ENCODE measurements at regions not wholly inside any gene's neighbourhood (a gene's known extent, or its start where the extent isn't known, plus 50 kb on each side); places are given as distances from the start of the nearest gene placed in this dataset.
"Not testable (repeated sequence)": the region's sequence is repeated elsewhere in the genome, so short reads cannot be mapped to it uniquely, and the experiment has no call there.

- DNase-seq (ENCODE audit: low spot score): not testable (repeated sequence)
Observed at GRCh38 chrX:124181515-124181914, 150.9 kb upstream of the TEX13D start.

DNA sequence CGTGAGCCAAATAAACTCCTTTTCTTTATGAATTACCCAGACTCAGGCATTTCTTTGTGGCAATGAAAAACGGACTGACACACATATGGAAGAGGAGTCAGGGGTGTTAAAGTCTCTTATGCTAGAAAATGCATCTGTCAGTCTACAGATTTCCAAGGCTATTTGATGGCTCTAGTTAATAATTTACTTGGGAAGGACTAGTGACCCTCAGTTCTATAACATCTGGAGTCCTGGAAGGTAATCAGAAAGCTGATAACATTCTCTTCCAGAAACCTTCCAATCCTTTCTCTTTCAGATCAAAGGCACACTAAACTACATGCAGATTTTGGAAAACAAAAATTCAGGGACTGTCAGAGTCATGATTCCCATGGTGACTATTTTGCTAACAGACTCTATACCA, 142.0 kb upstream of the TEX13D start:
- TF ChIP-seq, protein P1, sequence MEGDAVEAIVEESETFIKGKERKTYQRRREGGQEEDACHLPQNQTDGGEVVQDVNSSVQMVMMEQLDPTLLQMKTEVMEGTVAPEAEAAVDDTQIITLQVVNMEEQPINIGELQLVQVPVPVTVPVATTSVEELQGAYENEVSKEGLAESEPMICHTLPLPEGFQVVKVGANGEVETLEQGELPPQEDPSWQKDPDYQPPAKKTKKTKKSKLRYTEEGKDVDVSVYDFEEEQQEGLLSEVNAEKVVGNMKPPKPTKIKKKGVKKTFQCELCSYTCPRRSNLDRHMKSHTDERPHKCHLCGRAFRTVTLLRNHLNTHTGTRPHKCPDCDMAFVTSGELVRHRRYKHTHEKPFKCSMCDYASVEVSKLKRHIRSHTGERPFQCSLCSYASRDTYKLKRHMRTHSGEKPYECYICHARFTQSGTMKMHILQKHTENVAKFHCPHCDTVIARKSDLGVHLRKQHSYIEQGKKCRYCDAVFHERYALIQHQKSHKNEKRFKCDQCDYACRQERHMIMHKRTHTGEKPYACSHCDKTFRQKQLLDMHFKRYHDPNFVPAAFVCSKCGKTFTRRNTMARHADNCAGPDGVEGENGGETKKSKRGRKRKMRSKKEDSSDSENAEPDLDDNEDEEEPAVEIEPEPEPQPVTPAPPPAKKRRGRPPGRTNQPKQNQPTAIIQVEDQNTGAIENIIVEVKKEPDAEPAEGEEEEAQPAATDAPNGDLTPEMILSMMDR (IDR thresholded peaks at IDR 0.05; ENCODE audit: extremely low read depth, missing control alignments): no peak
- DNase-seq (ENCODE audit: low spot score): no peak

- no peak for DNase-seq (ENCODE audit: low spot score)
- TF ChIP-seq, protein P1 (IDR thresholded peaks at IDR 0.05; ENCODE audit: extremely low read depth, missing control alignments): no peak
Observed at GRCh38 chrX:124194199-124194598, 138.3 kb upstream of the TEX13D start.

- TF ChIP-seq, protein P1 (IDR thresholded peaks at IDR 0.05; ENCODE audit: extremely low read depth, missing control alignments): no peak
- no peak for DNase-seq (ENCODE audit: low spot score)
Observed at GRCh38 chrX:124194901-124195300, 137.6 kb upstream of the TEX13D start.

GRCh38 chrX:124203311-124203710, 129.1 kb upstream of the TEX13D start:
- DNase-seq (ENCODE audit: low spot score): no peak
- TF ChIP-seq, protein P1 (IDR thresholded peaks at IDR 0.05; ENCODE audit: extremely low read depth, missing control alignments): no peak

DNA sequence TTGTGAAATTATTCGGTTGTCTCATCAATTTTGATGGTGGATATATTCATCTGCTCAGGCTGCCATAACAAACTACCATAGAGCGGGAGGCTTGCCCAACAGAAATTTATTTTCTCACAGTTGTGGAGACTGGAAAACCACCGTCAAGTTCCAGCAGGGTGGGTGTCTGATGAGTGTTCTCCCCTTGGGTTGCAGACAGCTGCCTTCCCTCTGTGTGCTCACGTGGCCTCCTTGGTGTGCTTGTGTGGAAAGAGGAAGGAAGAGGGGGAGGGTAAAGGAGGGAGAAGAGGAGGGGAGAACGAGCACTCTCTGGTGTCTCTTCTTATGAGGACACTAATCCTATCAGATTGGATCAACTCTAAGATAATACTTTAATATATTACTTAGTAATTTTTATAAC, 123.8 kb upstream of the TEX13D start:
- DNase-seq (ENCODE audit: low spot score): no peak

DNA sequence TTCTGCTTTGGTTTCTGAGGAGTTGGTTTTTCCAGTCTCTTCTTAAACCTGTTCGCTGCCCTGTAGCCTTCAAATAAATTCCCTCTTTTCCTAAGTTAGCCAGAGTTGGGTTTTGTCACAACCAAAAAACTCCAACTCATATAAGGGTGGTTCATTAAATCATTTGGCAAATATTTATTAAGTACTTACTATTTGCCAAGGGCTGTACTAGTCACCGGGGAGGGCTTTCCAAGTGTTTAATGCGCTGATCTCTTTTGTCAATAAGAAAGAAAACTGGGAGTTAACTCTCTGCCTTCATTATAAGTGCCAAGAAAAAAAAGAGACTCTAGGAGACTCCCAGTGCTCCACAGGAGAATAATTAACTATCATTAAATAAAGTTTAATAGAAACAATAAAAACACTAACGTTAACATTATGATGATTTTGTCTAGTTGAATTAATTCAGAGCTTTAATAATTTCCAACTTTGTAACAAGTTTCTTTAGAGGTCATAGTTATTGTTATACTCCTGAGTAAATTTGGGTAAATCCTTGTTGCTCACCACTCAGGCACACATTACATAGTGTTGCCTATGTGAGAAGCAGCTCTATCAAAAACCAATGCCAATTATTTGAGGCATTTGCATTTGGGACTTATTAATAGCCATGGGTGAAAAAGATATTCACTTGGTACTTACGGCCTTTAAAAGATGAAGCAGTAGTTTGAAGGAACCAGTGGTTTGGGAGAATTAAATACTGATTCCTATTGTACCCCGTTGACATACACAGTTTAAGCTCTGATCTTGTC, 122.5 kb upstream of the TEX13D start:
- TF ChIP-seq, protein P1 (IDR thresholded peaks at IDR 0.05; ENCODE audit: extremely low read depth, missing control alignments): no peak
- no peak for DNase-seq (ENCODE audit: low spot score)

More for the DNA sequence above, 123.8 kb upstream of the TEX13D start:
- TF ChIP-seq, protein P1 (IDR thresholded peaks at IDR 0.05; ENCODE audit: extremely low read depth, missing control alignments): no peak

All from GM20000 (cell line).